SK-N-MC (cell line): ENCODE measurements at regions not wholly inside any gene's neighbourhood (a gene's known extent, or its start where the extent isn't known, plus 50 kb on each side); places are given as distances from the start of the nearest gene placed in this dataset.

Source experiments
- DNase-seq: peaks from one replicate; pipeline ENCODE4 v3.0.0-alpha.2; 2011; ENCODE audit warnings: low read depth, low spot score
- H3K27ac ChIP-seq: fragments of 200-600 bp; sonication (generic); 2 replicates; pipeline ENCODE4 v1.5.1; 2016; ENCODE audit warnings: mixed run types
- H3K36me3 ChIP-seq: fragments of 200-600 bp; sonication (generic); 2 replicates; pipeline ENCODE4 v1.6.1; 2017; ENCODE audit warnings: antibody characterized with exemption, low read length, mixed read lengths; ENCODE audit not compliant: insufficient read depth
- H3K4me3 ChIP-seq: fragments of 200-600 bp; sonication (generic); 2 replicates; pipeline ENCODE4 v1.5.1; 2016
- H3K9ac ChIP-seq: fragments of 200-600 bp; sonication (generic); 2 replicates; pipeline ENCODE4 v1.8.0; 2017; ENCODE audit warnings: mixed run types, mixed read lengths; ENCODE audit not compliant: insufficient read length
- H3K9me3 ChIP-seq: fragments of 200-600 bp; sonication (generic); 2 replicates; pipeline ENCODE4 v1.6.1; 2017; ENCODE audit warnings: low read depth, mild to moderate bottlenecking, antibody characterized with exemption, low read length, moderate library complexity, mixed read lengths
- EZH2 ChIP-seq: fragments of 200-600 bp; sonication (generic); IDR thresholded peaks from one replicate; pipeline ENCODE4 v1.6.1; 2017; ENCODE audit warnings: antibody characterized with exemption
- FOXP2 ChIP-seq: optimal IDR thresholded peaks from 2 replicates; pipeline ENCODE3; 2011; ENCODE audit warnings: mild to moderate bottlenecking, moderate library complexity; ENCODE audit not compliant: insufficient read depth; ENCODE audit errors: extremely low read length, control extremely low read depth
- POLR2AphosphoS5 ChIP-seq: IDR thresholded peaks from 2 replicates; pipeline ENCODE4 v1.6.1; 2012; ENCODE audit warnings: mild to moderate bottlenecking, low read depth, low read length, borderline replicate concordance

DNA sequence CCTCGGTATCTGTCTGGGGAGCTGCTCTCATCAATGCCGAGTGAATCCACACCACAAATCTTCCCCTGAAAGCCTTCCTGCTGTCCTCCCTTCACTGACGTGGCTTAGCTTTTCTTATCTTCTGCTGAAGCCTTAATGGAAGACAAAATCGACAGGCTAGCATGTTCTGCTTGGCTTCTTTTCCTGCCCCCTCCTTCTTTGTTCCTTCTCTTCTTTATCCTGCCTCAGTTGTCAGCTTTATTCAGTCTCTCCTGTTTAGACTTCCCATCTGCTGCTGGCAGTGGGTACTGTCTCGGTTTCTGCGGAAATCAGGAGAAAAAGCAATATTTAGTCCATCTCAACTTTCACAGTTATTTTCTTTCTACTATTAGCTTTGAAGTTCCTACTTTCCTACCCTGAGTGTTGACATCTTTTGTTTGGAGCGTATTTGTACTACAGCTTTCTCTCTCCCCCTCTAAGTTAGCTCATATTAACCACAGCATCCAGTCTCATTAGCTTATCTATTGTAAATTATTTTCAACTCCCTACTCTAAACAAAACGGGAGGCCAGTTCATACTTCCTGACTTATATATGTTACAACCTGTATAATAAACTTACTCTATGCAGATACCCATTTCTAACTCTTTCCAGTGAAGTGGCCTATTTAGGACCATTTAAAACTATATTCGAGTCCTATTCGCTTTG is 226.0 kb downstream of the DACT1 start:
- Histone ChIP-seq H3K4me3 (no peak overlapping the region), H3K9ac (no peak overlapping the region), H3K27ac (no peak overlapping the region), H3K9me3 (no peaks in the 10 kb centered on the region), H3K36me3 (no peaks in the 10 kb centered on the region)
- TF ChIP-seq FOXP2 = no peak
- DNase-seq = no peak

DNA sequence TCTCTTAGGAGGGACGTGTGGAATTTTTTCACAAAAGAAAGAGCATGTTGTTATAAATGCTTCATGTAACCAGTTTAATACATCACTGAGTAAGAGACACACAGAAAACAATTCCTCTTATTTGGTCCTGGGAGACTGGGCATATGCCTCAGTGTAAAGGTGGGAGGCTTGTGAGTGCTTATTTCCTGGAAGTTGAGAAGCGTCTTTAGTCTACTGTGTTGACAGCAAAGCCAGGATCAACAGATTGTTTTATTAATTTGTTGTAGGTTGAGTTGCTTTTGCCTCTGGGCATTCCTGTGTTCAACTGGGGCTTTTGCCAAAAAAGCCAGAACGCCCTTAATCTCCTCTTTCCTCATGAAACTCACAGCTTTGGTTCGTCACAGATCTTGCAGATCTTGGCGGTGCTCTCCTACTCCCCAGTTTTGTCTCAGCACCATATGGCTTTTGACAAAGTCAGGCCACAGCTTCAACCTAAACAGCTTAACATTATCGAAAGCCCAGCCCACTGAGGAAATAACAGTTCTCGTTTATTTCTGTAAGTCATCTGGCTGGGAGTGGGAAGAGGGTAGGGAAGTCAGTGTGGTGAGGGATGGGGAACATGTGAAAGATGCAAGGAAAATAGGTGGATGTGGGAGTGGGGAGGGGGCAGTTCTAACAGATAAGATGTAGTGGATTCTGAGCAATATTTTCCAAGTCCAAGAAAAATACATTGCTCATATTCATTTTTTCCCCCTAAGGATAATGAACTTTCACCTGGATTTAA is 227.2 kb downstream of the DACT1 start:
- no peak for DNase-seq
- TF ChIP-seq POLR2AphosphoS5 (no peak), FOXP2 (no peak), EZH2 (no peak)
- H3K4me3 ChIP-seq = no peak overlapping the region
- no peaks in the 10 kb centered on the region for H3K9me3 ChIP-seq
- H3K36me3 ChIP-seq = no peaks in the 10 kb centered on the region
- no peak overlapping the region for H3K9ac ChIP-seq
- no peak overlapping the region for H3K27ac ChIP-seq

- no peak for TF ChIP-seq POLR2AphosphoS5
- no peak for TF ChIP-seq FOXP2
- no peak for TF ChIP-seq EZH2
- H3K9me3 ChIP-seq = no peaks in the 10 kb centered on the region
- no peak for DNase-seq
- H3K4me3 ChIP-seq = no peak overlapping the region
- no peaks in the 10 kb centered on the region for H3K36me3 ChIP-seq
- H3K27ac ChIP-seq = no peak overlapping the region
- no peak overlapping the region for H3K9ac ChIP-seq
Measured at GRCh38 chr14:58865514-58866281, 227.9 kb downstream of the DACT1 start.

DNA sequence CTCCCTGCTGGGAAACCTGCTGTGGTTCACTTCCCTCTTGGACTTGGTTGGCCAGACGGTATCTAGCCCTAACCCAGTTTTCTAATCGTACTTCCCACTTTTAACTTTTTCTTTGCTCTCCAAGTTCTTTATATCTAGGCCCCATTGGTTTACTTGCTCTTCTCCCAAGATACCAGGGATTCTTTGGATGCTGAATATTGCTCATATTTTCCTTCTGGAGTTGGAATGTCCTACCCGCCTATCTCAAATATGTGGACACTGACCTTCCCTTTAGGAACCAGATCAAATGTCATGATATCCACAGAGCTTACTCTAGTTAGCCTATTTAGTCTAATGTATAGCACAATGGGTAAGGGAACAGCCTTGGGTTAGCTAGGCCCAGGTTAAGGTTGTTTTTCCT is 228.6 kb downstream of the DACT1 start:
- TF ChIP-seq EZH2 (no peak), FOXP2 (no peak)
- H3K9ac ChIP-seq = no peak overlapping the region

DNA sequence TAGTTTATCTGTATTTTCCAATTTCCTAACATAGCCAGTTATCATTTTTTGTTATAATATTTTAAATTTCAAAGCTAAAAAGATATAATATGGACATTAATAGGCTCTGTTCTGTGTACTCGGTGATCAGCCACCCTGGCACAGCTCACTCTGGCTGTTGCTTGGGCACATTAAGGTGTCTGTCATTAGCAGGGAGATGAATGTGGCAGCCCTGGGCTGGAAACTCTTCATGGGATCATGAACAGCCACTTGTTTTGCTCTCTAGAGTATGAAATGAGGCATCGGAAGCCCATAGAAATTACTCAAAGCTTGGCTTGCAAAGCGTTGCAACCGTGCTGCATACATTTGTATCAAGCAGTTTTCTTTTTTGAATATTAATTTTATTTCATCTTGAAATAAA is 233.2 kb downstream of the DACT1 start:
- DNase-seq = no peak

More for the DNA sequence above, 228.6 kb downstream of the DACT1 start:
- no peak overlapping the region for H3K27ac ChIP-seq
- no peak overlapping the region for H3K4me3 ChIP-seq
- no peaks in the 10 kb centered on the region for H3K36me3 ChIP-seq
- no peaks in the 10 kb centered on the region for H3K9me3 ChIP-seq
- no peak for DNase-seq

GRCh38 chr14:58871573-58871972 is 233.8 kb downstream of the DACT1 start:
- no peak for DNase-seq
- H3K36me3 ChIP-seq = no peaks in the 10 kb centered on the region
- no peak overlapping the region for H3K4me3 ChIP-seq
- no peak for TF ChIP-seq FOXP2
- no peak overlapping the region for H3K27ac ChIP-seq
- no peak overlapping the region for H3K9ac ChIP-seq
- no peaks in the 10 kb centered on the region for H3K9me3 ChIP-seq

More for the DNA sequence above, 233.2 kb downstream of the DACT1 start:
- no peaks in the 10 kb centered on the region for H3K36me3 ChIP-seq
- TF ChIP-seq EZH2 = no peak
- TF ChIP-seq FOXP2 = no peak
- TF ChIP-seq POLR2AphosphoS5 = no peak
- no peaks in the 10 kb centered on the region for H3K9me3 ChIP-seq
- H3K27ac ChIP-seq = no peak overlapping the region
- H3K4me3 ChIP-seq = no peak overlapping the region
- no peak overlapping the region for H3K9ac ChIP-seq

DNA sequence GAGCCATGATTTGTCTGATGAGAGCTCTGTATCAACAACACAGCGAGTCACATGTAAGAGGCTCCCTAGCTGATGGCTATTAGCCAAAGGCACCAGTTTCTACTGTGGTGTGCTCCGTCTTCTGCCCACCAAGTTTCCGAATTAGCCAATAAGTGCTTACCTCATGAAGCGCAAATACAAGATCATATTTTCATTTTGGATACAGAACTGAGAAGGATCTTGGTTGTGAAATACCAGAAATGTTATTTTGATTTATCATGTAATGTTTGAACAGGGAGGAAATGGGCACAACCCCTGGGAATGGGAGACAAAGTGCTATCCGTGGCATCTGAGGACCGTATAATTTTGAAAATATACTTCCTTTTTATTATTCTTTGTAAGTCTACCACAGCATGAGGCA is 234.3 kb downstream of the DACT1 start:
- Histone ChIP-seq H3K9ac (no peak overlapping the region), H3K36me3 (no peaks in the 10 kb centered on the region), H3K27ac (no peak overlapping the region), H3K4me3 (no peak overlapping the region), H3K9me3 (no peaks in the 10 kb centered on the region)
- TF ChIP-seq POLR2AphosphoS5 (no peak), EZH2 (no peak), FOXP2 (no peak)
- peak; percentile 57 for DNase-seq

DNA sequence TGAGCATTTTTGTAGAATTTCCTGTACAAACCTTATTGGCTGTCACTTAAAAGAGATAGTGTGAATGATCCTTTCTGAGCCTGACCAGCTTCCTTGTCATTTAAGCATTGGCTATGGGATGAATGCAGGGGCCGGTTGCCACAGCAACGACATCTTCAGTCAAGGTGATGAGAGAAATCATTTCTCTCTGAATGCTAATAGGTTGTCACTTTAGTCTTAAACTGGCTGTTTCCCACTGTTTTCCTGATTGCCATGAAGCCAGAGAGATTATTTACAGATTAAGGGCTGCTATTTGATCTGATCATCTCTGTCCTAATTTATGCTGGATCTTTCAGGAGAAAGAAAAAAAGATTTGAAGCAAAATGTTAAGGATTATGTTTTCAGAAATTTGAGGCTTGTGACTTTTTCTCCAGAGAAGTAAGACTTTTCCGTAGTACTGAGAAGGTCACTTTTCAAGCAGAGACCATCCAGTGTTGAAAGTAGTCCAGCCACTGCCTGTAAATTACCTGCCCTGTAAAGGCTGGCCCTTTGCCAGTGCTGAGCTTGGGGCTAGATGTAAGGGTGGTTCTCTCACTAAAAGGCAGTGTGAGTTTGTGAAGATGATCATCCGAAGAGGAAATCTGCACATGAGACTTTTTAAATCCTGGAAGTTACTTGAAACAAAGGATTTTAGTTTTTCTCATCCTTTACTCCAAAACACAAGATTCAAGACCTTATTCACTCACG is 235.6 kb downstream of the DACT1 start:
- H3K27ac ChIP-seq = no peak overlapping the region
- TF ChIP-seq EZH2 (no peak), FOXP2 (no peak)
- no peak overlapping the region for H3K9ac ChIP-seq
- no peak overlapping the region for H3K4me3 ChIP-seq
- no peak for DNase-seq
- no peaks in the 10 kb centered on the region for H3K9me3 ChIP-seq
- H3K36me3 ChIP-seq = no peaks in the 10 kb centered on the region
